T47D (cell line): ENCODE measurements at regions not wholly inside any gene's neighbourhood (a gene's known extent, or its start where the extent isn't known, plus 50 kb on each side); places are given as distances from the start of the nearest gene placed in this dataset.
"Not testable (repeated sequence)": the region's sequence is repeated elsewhere in the genome, so short reads cannot be mapped to it uniquely, and the experiment has no call there.

Experiments used
- DNase-seq, 2 experiments: peaks; one replicate each; pipeline versions ENCODE4 v3.0.0 to v3.0.0-alpha.2; 2011 to 2012; ENCODE audit warnings: low read depth in 1 of 2, low spot score in 1 of 2
- JUND ChIP-seq: IDR thresholded peaks from 2 replicates; pipeline ENCODE4 v1.6.1; 2012; ENCODE audit warnings: low read depth
- in situ Hi-C: cut with HindIII; loops from 2 replicates; pipeline ENCODE4 v1.10.0; 2016; ENCODE audit warnings: low sequenced_read_pairs, low pct_unique_long_range_greater_than_20kb

GRCh38 chrX:906586-906985, 276.0 kb downstream of the SHOX start:
- in situ Hi-C loops: no loop called here
- TF ChIP-seq JUND: no peak
- no peak for DNase-seq

GRCh38 chrX:905848-906566, 275.4 kb downstream of the SHOX start:
- DNase-seq: no peak
- no peak for TF ChIP-seq JUND
- in situ Hi-C loops: no loop called here

GRCh38 chrX:903116-903515, 272.5 kb downstream of the SHOX start:
- no peak for DNase-seq
- TF ChIP-seq JUND: no peak
- in situ Hi-C loops: no loop called here

GRCh38 chrX:896256-896655, 265.7 kb downstream of the SHOX start:
- in situ Hi-C loops: no loop called here
- no peak for TF ChIP-seq JUND
- DNase-seq: no peak

GRCh38 chrX:889966-890651, 259.5 kb downstream of the SHOX start:
- no peak for DNase-seq
- in situ Hi-C loops: no loop called here
- no peak for TF ChIP-seq JUND

GRCh38 chrX:887724-888123, 257.1 kb downstream of the SHOX start:
- in situ Hi-C loops, DNase-seq: not testable (repeated sequence)

- in situ Hi-C loops: no loop called here
- no peak for TF ChIP-seq JUND
- DNase-seq: no peak
Measured at GRCh38 chrX:883588-883987, 253.0 kb downstream of the SHOX start.

GRCh38 chrX:879756-880698, 249.4 kb downstream of the SHOX start:
- DNase-seq, in situ Hi-C loops: not testable (repeated sequence)

- no peak for TF ChIP-seq JUND
- DNase-seq: no peak
- in situ Hi-C loops: no loop called here
Measured at GRCh38 chrX:874061-874460, 243.5 kb downstream of the SHOX start.

GRCh38 chrX:873016-873415, 242.4 kb downstream of the SHOX start:
- in situ Hi-C loops: no loop called here
- no peak for TF ChIP-seq JUND
- DNase-seq: no peak

GRCh38 chrX:872090-872489, 241.5 kb downstream of the SHOX start:
- DNase-seq: no peak
- in situ Hi-C loops: no loop called here
- no peak for TF ChIP-seq JUND

- no peak for TF ChIP-seq JUND
- no peak for DNase-seq
- in situ Hi-C loops: no loop called here
Measured at GRCh38 chrX:871626-872025, 241.0 kb downstream of the SHOX start.
